ENCODE measurements at regions not wholly inside any gene's neighbourhood (a gene's known extent, or its start where the extent isn't known, plus 50 kb on each side); places are given as distances from the start of the nearest gene placed in this dataset.
"Not testable (repeated sequence)": the region's sequence is repeated elsewhere in the genome, so short reads cannot be mapped to it uniquely, and the experiment has no call there.

DNA sequence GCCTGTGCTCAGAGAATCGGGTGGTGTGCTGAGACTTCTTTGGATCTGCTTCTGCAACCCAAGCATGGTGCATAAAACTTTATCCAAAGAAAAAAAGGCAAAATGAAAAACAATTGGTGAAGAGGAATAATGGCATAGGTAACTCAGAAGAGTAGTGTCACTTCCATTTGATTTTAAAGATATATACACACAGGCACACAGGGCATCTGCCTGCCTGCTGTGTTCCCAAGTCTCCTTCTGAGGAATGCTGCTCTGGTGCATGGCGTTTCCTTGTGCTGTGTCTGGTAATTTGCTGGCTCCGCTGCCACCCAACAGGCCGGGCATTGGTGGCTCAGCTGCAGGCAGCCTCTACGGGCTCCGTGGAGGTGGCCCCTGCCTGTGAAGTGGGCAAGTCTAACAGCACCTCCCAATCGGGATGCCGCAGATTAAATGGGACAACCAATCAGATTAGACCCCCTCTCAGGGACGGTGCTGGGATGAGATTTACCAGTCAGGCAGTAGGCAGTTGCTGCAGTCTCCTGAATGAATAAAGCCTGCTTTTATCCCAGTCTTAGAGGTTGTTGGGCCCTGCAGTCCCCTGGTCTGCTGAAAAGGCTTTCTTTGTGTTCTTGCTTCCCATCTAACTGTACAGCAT, 253.7 kb upstream of the RASGRP1 start:
- no peak for DNase-seq

DNA sequence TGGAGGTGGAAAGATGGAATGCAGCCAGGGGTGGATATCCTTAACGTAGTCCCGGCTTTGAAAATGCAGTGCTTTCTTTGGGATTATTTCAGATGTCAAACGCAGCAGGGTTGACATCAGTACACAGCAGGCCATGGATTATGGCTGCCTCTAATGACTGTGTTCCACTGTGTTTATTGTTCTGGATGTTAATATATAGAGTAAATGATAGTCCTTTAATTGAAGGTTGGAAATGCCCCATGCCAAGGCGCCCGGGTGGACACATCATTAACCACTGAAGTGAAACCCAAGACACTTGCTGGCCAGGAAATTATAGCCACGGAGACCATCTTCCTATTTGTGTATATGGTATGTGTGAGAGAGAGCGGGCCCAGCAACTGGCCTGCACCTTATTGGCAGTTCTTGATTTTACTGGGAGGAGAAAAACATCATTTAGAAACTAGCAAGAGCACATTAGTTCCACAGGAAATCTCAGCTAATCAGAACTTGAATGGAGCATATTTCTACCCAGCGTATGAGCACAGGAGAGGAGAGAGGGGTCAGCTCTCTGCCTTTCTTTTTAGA, 254.9 kb upstream of the RASGRP1 start:
- DNase-seq, result no peak

DNA sequence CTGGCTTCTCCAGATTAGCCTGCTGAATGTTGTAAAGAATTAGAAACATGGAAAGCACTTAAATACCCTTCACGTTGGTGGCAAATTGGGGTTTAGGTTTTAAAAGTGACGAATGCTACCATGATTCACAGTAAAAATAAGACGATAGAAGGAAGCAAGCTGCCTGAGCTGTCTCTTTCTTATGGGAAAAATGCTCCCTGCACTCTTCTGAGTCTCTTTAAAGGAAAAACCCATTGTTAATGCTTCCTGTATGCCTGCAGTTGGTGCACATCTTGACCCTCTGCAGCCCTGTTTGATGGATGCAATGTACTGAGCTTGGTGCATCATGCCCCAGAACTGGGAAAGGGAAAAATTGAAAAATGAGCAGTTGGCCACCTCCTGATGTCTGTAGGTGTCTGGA, 258.6 kb upstream of the RASGRP1 start:
- no peak for DNase-seq

- DNase-seq, result no peak
Observed at GRCh38 chr15:38824719-38825118, 260.1 kb upstream of the RASGRP1 start.

- no peak for DNase-seq
Observed at GRCh38 chr15:38826880-38827279, 262.3 kb upstream of the RASGRP1 start.

DNA sequence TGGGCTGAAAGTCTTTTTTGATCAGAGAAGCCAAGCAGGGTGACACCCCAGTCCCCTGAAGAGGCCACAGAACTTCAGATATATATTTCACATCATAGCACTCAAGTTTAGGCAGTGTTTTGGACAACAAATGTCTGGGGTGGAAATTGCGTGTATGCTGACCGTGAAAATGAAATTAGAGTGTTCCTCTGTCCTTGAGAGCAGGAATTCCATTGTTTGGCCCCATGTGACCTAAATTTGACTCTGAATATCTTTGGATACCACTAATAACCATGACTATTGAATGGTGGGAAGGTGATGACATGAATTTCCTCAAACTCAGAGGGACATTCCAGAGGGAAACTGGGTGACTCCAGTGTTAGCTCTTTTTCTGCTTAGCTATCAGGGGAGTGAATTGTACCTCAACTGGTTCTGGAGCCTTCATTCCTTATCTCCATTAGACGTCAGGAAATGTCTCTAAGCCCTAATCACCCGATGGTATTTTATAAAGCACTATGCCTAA, 263.5 kb upstream of the RASGRP1 start:
- no peak for DNase-seq

DNA sequence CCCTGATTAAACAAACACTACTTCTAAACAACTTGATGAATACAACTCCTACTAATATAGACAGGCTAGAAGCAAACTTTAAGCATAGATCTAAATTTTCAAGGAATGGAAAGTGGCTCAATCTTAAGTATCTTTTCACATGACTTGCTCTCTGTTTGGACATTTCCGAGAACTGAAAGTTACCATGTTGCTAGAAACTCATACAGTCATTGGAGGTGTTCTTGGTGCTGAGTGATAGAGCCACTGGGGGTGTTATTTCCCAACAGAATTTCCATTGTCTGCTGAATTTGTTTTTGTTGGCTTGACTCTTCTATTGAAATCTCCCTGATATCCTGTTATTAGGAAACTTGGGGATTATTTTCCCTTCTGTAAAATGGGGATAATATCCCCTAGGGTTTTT, 264.5 kb upstream of the RASGRP1 start:
- no peak for DNase-seq

- no peak for DNase-seq
Observed at GRCh38 chr15:38842226-38842625, 277.6 kb upstream of the RASGRP1 start.

DNA sequence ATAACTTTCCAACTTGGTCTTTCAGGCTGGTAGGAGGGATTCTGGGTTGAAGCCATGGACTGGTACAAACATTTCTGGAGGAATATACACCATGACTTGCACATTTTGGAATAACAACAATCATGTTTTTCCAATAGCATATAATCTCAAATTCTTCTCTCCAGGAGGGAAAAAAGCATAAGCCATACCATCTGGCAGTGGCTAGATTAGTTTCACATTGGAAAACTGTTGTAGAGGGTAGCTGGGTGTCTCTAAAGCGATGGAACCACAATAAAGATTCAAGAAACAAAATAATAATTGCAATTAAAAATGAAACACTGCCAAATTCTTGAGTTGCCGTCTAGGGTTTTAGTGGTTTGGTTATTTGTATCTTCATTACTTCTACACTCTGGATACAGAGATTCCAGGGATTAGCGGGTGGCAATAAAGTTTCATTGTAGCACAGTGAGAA, 278.5 kb upstream of the RASGRP1 start:
- no peak for DNase-seq

GRCh38 chr15:38843736-38844590, 279.3 kb upstream of the RASGRP1 start:
- no peak for DNase-seq

DNA sequence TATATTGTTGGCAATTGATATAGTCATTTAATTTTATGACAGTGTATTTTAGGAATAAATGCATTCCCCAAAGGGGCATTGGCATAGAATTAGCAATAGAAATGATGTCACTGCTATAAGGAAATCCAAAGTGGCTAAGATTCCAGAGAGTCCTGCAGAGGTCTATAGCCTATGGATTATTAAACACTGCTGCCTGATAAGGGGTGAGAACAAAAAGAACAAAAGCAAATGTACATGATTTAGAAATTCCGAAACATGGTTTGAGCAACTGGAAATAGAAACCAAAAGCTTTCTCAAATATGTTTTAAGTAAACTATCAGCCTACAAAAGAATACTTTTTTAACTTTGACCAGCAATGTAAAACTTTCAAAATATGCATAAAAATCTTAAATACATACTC, 280.1 kb upstream of the RASGRP1 start:
- no peak for DNase-seq

DNA sequence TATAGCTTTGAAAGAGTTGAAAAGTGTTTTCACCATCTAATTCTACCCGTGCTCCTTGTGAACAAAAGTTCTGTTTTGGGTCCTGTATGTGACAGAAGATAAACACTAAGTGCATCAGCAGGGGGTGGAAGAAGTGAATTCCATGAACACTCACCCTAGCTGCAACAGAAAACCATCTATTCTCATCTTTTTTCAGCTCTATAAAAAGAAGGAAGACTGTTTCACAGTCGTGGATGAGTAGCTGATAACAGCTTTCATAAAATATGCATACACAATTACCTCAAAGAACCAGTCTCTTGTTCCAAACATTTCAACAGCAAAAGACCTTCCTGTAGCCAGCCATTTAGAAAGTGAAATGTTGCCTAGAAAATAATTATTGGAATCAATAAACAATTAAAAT, 281.7 kb upstream of the RASGRP1 start:
- no peak for DNase-seq

GRCh38 chr15:38847666-38848065, 283.1 kb upstream of the RASGRP1 start:
- no peak for DNase-seq

- no peak for DNase-seq
Observed at GRCh38 chr15:38849046-38849445, 284.4 kb upstream of the RASGRP1 start.

DNA sequence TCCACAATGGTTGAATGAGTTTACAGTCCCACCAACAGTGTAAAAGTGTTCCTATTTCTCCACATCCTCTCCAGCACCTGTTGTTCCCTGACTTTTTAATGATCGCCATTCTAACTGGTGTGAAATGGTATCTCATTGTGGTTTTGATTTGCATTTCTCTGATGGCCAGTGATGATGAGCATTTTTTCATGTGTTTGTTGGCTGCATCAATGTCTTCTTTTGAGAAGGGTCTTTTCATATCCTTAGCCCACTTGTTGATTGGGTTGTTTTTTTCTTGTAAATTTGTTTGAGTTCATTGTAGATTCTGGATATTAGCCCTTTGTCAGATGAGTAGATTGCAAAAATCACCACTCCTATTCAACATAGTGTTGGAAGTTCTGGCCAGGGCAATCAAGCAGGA, 287.6 kb upstream of the RASGRP1 start:
- not testable (repeated sequence) for DNase-seq

- peak; percentile 34 for DNase-seq
Observed at GRCh38 chr15:38853608-38854007, 289.0 kb upstream of the RASGRP1 start.

GRCh38 chr15:38854506-38854905, 289.9 kb upstream of the RASGRP1 start:
- no peak for DNase-seq

DNA sequence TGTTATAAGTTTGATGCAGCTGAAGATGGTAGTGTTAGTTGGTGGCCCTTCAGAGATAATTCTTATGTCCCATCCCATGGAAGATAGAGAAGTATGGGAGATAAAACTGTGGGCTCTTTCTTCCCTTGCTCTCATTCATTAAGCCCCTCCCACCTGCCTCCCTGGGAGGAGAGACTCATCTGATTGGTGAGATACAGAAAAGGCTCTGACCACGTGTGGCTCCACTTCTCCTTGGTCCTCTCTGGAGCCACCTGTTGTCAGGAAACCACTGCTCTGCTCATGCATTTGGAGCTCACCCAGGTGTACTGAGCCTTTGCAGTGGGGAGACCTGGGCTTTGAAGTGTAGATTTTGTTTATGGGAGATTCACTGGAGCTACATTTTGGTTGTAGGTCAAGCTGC, 293.2 kb upstream of the RASGRP1 start:
- DNase-seq, result no peak

DNA sequence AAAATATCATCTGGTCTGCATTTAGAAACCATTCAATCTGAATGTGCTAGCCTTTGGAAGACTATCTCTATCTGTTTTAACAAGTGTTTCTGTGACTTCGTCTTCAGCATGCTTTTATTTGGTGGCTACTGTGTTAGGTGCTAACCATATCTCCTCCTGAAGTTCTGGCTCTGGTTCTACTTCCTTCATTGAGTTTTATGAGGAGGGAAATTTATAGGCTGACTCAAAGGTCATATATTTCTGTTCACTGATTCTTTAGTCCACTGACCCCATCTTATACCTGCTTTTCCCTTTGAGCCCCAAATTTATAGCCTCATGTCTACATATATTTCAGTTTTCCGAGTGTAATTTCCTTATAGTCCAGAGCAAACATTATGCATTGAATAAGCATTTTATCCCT, 295.0 kb upstream of the RASGRP1 start:
- DNase-seq, result no peak

DNA sequence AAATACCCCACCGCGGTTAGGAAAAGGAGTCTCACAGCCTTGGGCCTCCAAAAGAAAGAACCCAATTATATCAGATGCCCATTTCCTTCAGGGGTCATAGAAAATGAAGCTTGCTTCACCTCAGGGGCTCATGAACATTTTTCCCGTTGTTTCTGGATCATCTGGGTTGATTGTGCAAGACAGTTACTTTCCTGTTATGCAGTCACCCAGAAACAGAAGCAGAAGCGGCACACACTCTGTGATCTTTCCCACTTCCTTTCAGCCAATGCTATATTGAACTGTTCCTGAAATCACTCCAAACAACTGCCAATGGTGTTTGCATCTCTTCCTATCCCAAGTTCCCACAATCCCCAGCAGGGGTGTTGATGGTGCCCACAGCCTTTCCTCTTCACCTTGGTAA, 295.6 kb upstream of the RASGRP1 start:
- no peak for DNase-seq

- no peak for DNase-seq
Observed at GRCh38 chr15:38860674-38861073, 296.1 kb upstream of the RASGRP1 start.

DNA sequence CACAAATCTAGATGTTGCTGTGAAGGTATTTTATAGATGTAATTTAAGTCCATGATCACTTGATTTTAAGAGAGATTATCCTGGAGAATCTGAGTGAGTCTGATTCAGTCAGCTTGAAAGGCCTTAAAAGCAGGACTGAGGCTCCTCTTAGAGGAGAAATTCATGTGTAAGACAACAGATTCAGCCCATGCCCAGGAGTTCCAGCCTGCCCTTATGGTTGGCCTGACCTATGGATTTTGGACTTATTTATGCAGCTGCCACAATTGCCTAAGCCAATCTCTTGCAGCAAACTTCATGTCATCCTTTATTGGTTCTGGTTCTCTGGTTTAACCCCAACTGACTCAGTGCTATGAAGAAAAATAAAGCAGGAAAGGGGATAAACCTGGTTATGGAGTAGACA, 296.5 kb upstream of the RASGRP1 start:
- no peak for DNase-seq

DNA sequence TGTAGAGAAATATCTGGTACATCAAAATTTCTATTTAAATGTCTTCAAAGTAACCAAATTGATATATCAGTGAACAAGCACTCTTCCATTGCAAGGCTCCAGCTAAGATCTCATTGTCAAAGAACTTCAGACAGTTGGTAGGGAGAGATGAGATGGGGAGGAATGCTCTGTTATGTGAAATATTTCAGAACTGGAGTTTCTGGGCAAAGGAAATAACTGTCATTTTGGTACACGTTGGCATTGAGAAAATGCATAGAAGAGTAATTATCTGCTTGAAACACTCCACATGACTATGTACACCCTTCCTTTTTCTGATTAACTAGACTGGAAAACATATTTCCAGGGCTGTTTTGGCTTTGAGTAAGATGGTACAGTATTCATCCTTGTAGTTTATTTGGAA, 297.5 kb upstream of the RASGRP1 start:
- no peak for DNase-seq

- DNase-seq, result no peak
Observed at GRCh38 chr15:38863381-38863780, 298.8 kb upstream of the RASGRP1 start.

Measured in activated naive CD4-positive, alpha-beta T cell treated with anti-CD3 and anti-CD28 coated beads, Interleukin-2, amount 50 U/mL, for 16 hours (primary cell).